Jurkat, Clone E6-1 (cell line): ENCODE measurements at regions not wholly inside any gene's neighbourhood (a gene's known extent, or its start where the extent isn't known, plus 50 kb on each side); places are given as distances from the start of the nearest gene placed in this dataset.

Source experiments
- DNase-seq: peaks from one replicate; pipeline ENCODE4 v3.0.0-alpha.2; 2011; ENCODE audit warnings: low read depth, low spot score
- H3K4me3 ChIP-seq: 2 replicates; pipeline ENCODE4 v1.5.1; 2011; ENCODE audit warnings: mild to moderate bottlenecking, low read length, control low read depth, moderate library complexity

DNA sequence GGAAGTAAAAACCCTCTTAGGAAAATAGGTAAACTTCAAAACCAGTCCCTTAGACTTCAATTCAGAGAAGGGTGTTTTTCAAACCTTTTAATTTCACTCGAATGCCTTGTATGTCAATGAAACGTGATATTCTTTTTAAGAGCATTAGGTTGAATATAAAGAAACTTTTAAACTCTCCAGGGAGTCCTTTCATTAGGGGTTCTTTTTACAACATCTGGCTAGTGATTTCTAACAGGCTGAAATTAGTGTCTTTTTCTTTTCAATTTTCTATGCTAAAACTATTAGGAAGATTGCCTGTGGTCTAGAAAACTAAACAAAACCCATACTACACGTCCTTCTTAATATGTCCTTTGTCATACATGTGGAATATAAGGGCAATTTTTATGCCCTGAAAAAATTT is 569.7 kb upstream of the CITED2 start:
- no peak overlapping the region for H3K4me3 ChIP-seq
- DNase-seq, result no peak

DNA sequence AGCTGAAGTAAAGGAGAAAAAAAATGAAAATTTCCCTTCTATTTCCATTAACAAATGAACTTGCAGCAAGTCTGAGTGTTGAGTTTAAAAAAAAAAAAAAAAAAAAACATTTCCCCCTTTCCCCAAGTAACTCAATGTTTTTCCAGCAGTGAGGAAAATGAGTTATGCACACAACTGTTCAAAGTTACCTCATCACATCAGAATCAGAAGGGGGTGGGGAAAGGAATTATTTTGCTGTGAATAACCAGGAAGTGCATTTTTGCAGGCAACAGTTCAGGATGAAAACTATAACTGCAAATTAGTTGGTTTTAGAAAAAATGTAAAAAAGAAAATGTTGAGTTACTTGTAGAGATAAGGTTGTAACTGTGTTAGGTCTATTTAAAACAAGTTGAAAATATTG is 568.9 kb upstream of the CITED2 start:
- no peak for DNase-seq
- no peak overlapping the region for H3K4me3 ChIP-seq

DNA sequence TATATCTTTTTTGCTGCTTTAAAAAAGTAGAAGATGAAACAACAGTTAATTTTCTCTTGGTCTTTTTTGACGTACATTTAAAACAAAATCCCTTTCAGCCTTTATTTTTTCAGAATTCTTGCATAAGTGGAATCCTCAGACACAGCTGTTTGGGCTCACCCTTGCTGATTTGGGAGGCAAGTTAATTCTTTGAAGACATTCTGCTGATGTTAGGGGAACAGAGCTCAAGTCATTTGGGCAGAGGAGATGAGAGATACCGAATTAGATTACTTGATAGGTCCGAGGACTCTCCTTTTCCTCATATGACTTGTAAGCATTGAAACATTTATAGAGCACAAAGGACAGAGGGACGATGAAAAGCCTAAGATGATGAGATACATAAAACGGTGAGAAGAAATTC is 567.9 kb upstream of the CITED2 start:
- no peak overlapping the region for H3K4me3 ChIP-seq
- DNase-seq, result no peak

DNA sequence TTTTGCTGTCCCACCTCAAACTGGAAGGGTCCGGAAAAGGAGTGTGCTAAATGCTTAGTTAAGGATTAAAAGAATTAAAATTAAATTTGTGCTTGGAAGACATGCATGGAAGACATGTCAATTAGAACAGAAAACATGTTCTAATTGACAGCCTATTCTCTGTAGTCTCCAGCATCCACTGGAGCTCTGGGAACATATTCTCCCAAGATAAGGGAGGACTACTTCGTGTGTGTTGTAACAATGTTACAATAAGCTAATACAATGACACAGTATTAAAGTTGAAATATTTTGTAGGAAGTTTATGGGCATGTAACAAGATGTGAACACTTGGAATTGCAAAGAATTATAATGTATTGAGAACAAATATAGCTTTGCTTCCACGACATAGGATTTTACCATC is 567.4 kb upstream of the CITED2 start:
- no peak for DNase-seq

DNA sequence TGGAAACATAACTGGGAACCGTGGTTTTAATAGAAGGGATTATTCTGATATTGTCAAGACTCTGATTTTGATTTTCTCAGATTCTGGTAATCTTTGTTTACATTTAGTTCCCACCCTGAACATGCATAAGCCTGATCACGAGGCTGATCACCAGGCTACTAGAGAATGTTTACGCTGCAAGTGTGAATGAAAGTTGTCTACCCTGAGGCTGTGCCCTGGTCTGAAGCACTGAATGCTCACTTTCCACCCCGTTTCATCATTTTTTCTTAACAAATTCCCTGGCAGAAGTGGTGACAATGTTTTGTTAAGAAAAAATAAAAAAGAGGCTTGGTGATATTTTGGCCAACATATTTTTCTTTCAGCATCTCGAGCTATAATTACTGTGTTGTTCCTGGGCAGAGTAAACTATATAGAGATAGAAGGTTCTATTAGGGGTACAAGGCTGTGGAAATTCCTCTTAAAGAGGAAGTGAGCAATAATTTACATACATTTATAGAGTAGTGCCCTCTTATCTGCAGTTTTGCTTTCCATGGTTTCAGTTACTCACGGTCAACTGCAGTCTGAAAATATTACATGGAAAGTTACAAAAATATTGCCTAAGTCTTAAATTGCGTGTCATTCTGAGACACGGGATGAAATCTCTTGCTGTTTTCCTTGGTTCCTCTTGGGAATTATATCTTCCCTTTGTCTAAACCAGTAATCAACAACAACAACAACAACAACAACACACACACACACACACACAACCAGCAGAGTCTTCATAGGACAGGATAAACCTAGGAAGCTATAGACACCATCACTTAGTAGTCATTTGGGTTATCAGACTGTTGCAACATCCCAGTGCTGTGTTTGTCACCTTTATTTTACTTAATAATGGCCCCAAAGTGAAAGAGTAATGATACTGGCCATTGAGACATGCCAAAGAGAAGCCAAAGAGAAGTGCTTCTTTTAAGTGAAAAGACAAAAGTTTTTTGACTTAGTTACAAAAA is 566.6 kb upstream of the CITED2 start:
- no peak overlapping the region for H3K4me3 ChIP-seq
- DNase-seq, result no peak

More for the DNA sequence above, 567.4 kb upstream of the CITED2 start:
- no peak overlapping the region for H3K4me3 ChIP-seq

DNA sequence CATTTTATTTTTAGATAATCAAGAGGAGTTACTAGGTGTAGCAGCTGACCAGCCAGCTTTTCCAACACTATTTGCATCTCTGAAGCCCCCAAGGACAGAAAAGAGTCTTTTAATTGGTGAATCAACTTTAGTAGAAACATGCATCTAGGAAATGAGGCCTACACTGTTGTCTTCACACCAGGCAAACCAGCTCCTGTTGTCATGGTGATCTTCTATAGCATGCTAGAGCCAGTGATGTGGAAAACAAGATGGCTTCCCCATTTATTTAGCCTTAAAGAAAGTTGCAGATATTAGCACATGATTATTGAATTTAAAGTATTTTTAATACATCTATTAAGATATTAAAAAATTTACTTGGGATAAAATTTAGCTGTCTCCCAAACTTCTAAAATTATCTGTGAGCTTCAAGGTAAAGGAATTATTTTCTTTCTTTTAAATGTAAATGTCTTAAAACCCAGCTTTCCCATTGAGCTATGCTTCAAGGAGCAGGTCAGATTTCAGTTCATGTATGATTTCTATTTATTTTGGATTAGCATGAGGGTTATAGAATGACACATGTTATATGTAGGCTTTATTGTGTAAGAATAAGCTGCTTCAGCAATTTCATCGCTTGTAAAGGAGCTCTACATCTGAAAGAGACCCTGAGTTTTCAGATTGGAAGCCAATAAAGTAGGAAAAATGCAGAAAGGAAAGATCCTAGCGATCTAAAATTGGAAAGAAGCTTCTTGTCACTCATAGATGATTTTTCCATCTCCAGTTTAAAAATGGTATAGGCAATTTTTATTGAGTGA is 564.9 kb upstream of the CITED2 start:
- no peak overlapping the region for H3K4me3 ChIP-seq

DNA sequence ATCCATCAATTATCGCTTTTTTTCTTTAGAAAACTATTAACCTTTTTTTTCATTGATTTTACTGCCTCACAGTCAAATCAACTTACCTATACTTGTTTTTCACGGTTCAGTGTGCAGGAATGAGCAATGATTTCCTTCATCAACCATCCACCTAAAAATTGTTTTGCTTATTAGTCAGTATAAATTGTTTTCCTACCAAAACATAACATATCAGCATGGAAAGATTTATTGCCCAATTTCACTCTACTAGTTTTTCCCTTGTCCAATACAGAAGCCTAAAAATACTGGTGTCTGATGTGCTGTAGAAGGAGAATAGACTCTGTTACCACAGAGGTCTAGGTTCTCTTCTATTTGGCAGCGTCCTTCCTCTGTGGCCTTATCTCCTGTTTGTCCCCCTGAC is 558.2 kb upstream of the CITED2 start:
- no peak overlapping the region for H3K4me3 ChIP-seq
- DNase-seq, result no peak

More for the DNA sequence above, 564.9 kb upstream of the CITED2 start:
- no peak for DNase-seq

DNA sequence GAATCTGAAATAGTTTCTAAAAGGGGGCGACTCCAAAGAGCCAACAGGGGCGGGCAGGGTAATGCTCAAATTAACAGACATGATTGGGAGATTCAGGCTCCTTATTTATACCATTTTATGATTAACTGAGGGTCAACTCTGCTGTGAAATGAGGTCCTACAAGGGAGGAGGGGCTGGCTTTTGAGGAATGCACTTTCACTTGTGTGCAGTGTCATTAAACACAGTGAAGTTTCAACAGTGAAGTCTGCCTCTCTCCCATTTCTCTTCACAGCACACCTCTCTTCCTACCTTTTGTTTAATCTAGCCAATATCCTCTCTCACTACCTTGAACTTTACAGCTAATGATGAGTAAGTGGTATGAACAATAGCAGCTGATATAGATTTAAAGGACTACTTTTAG is 557.3 kb upstream of the CITED2 start:
- no peak overlapping the region for H3K4me3 ChIP-seq
- no peak for DNase-seq

DNA sequence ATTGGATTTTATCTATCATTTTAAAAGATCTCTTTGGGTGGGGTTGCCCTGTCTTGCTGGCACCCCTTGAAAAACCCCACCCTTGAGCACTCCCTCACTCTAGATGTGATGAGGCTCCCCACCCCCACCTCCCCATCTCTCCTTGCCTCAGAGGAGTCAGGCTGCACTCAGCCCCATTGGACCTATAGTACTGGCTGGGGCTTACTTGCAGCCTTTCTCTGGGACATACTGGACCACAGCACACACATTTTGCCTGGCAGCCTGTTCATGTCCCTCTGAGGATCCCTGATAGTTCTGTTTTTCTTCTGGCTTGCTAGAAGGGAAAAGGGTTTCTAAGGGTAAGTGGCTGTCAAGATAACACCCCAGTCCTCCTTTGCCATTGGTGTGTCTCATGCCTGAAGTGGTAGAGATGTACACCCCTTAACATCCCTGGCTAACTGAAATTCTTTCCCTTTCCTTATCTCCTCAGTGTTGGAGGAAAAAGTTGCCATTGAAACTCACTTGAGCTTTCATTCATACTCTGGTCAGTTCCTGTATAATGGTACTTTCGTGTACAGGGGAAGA is 553.4 kb upstream of the CITED2 start:
- no peak overlapping the region for H3K4me3 ChIP-seq
- DNase-seq, result no peak

DNA sequence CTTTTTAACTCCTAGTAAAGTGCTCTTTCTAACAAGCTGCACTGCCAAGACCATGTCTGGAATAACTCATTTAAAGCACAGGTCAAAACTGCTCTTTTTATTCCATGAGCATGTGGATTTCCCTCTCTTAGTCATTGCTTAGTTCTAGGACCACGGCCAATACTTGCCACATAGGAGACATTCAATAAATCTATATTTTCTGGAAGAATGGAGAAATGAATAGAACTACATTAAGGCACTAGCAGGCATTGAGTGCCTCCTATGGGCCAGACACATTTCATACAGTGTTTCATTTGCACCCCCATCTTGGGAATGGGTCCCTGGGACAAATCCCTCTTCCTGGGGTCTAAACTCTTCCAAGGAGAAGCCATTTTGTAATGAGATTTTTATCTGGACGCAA is 552.8 kb upstream of the CITED2 start:
- no peak for DNase-seq
- no peak overlapping the region for H3K4me3 ChIP-seq

DNA sequence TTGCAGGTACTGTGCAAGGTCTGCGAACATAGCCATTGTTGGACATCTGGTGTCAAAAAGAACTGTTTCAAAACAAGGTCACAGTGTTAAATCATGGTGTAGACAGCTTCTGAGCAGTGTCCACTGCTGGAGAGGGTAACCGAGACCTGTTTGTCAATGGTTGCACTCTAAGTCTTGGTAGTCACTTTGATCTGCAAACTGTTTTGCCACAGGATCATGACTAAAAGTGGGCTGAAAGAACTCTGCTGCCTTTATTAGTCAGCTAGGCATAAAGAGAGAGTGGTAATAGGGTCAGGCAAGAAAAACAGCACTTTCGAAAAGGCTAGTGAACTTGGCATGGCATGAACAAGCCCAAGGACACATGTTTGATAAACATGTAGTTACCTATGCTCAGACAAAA is 552.3 kb upstream of the CITED2 start:
- no peak overlapping the region for H3K4me3 ChIP-seq
- DNase-seq, result no peak

DNA sequence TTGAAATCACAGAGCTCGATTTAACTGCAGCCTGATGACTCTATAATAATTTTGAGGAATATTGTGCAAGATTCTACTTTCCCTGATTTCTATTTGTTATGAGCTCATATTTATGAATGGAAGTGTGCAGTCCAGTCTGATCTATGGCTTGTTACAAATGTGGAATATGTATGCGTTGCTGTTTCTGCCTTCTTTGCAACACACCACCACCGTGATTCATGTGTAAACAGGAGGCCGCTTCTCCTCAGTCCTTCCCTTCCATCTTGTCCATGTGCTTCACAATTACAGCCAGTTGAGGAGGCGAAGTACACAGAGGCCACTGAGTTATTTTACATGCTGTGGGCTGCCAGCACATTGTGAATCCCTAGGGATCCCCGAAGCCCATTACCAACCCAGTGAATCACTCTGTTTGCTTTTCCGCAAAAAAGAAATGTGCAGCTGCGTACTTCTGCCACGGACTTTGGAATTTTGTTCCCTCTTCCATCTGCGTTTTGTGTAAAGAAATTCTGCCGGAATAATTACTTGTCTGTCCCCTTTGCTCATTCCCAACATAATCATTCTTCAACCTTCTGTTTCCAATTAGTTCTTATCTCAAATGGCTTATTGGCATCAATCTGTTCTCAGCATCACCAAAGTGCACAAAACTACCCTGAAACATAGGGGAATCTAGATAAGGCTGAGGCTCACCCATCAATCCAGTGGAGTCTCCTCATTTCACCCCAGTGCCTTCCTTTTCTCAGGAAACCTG is 551.6 kb upstream of the CITED2 start:
- H3K4me3 ChIP-seq, result no peak overlapping the region
- DNase-seq, result no peak

DNA sequence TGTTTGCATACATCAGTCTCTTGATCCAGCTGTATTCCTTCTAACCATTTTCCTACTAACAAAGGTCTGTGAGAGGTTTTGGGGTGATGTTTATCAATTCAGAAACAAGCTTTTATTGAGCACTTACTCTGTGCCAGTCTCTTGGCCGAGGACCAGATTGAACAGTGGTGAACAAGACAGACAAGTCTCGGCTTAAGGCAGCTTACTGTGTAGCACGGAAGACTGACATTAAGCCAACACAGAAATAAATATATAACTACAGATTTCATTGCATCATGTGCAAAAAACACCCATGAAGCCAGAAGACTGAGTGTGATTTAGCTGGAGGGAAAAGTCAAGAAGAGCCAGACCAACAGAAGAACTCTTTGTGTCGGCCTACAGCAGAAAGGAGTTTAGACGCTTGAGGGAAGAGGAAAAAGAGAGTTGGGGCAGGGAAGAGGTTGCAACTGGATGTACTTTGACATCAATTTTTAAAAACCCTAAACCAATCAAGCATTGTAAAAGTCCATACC is 549.6 kb upstream of the CITED2 start:
- H3K4me3 ChIP-seq, result no peak overlapping the region
- DNase-seq, result no peak

DNA sequence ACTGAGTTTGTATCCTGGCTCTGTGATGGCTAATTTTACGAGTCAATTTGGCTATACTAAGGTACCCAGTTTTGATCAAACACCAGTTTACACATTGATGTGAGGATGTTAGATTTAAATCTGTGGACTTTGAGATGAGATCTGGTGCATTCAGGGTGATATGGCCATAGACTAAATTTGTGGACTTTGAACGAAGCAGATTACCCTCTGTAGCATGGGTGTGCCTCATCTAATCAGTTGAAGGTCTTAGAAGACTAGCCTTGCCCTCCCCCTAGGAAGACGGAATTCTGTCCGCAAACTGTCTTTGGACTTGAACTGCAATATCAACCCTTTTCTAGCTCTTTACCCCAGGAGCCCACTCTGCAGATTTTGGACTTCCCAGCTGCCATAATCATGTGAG is 547.8 kb upstream of the CITED2 start:
- no peak overlapping the region for H3K4me3 ChIP-seq
- no peak for DNase-seq

DNA sequence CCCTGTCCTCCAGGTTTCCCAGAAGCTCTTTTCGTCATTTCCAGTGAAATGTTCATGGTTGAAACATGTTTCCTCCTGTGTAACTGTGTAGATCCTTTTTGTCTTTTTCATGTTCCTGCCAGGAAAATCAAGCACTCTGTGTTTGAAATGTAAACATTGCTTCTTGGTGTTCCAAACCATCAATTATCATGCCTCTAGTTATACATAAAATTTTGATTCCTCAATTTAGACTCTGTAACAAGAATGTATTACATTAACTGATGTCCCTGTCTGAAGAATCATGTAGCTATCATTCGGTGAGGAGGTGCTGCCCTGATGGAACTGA is 546.3 kb upstream of the CITED2 start:
- DNase-seq, result no peak
- no peak overlapping the region for H3K4me3 ChIP-seq

DNA sequence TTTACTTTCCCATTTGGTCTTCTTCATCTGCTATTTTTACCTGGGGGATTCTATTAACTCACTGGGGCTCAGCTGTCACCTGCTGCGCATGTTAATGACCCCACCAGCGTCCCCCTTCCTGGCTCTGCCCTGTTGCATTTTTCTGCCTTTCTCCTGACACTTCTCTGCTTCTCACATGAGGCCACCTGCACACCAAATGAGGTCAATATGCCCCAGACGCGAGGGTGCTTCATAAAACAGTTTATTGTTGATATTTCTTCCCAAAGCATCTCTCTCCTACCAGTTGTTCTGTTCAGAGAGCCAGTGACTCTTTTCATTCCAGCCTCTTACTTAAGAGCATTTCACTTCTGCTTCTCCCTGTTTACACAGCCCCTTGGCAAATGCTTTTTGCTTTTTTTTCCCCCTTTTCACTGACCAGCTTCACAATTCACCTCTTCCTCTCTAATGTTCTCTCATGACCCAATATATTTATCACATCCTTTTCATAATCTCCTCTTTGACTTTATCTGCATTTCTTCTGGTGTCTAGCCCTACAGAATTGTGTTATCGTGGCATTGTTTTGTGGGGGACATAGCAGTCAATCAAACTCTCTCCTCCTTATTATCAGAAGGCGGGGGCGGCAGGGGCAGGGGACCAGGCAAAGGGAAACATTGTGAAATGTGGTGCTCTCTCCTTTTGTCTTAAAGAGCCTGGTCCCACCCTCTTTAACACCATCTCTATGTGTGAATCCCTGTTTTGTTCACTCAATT is 545.8 kb upstream of the CITED2 start:
- DNase-seq, result no peak
- no peak overlapping the region for H3K4me3 ChIP-seq

DNA sequence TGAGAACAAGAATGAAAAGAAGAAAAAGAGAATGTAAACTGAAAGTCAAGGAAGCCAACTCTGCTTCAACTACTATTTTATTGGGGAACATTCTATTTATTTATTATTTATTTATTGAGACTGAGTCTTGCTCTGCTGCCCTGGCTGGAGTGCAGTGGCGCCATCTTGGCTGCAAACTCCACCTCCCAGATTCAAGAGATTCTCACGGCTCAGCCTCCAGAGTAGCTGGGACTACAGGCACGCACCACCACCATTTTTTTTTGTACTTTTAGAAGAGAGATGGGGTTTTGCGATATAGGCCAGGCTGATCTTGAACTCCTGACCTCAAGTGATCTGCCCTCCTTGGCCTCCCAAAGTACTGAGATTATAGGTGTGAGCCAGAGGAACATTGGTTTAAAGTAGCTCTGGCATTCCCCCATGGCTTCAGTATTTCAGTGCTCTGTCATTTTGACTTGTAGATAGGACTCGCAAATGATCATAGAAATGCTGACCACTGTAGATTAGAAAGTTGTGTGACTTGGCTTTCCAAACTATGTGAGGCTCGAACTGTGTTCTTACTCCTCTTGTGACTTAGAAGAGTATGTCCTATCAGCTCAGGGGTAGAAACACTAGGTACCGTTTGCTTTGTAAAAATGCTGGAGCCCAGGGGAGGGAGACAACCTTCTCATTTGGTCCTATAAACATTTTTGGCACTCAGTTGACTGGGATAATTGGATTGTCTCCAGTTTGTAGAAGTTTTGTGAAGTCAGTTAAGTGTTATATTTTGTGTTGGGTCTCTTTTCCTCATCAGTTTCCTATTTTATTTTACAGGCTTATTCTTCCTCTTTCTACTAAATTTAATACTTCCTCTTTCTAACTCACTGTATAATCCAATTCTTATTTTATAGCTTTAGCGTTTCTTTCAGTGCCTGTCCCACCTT is 544.9 kb upstream of the CITED2 start:
- no peak overlapping the region for H3K4me3 ChIP-seq
- no peak for DNase-seq
